Fibroblast of skin of scalp (primary cell): ENCODE measurements at regions not wholly inside any gene's neighbourhood (a gene's known extent, or its start where the extent isn't known, plus 50 kb on each side); places are given as distances from the start of the nearest gene placed in this dataset.
"Not testable (repeated sequence)": the region's sequence is repeated elsewhere in the genome, so short reads cannot be mapped to it uniquely, and the experiment has no call there.

ENCODE experiments used
- DNase-seq: peaks from one replicate; pipeline ENCODE4 v3.0.0-alpha.2; 2013

GRCh38 chr3:106360901-106361300 is 492.1 kb upstream of the CBLB start:
- DNase-seq = not testable (repeated sequence)

- no peak for DNase-seq
Observed at GRCh38 chr3:106364477-106364876, 495.7 kb upstream of the CBLB start.

DNA sequence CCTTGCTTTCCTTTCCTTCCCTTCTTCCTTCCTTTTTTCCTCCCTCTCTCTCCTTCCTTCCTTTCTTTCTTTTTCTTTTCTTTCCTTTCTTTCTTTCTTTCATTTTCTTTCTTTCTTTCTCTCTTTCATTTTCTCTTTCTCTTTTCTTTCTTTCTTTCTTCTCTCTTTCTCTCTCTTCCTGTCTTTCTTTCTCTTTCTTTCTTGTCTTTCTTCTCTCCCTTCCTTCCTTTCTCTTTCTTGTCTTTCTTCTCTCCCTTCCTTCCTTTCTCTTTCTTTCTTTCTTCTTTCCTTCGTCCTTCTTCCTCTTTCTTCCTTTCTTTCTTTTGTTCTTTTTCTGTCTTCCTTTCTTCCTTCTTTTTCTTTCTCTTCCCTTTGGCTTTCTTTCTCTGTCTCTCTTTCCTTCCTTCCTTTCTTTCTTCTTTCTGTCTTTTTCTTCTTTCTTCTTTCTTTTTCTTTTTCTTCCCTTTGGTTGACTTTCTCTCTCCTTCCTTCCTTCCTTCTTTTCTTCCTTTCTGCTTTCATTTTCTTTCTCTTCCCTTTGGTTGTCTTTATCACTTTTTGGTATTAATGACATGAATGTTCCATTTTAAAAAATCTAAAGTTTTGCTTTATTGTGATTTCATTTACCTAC is 496.4 kb upstream of the CBLB start:
- DNase-seq = no peak

DNA sequence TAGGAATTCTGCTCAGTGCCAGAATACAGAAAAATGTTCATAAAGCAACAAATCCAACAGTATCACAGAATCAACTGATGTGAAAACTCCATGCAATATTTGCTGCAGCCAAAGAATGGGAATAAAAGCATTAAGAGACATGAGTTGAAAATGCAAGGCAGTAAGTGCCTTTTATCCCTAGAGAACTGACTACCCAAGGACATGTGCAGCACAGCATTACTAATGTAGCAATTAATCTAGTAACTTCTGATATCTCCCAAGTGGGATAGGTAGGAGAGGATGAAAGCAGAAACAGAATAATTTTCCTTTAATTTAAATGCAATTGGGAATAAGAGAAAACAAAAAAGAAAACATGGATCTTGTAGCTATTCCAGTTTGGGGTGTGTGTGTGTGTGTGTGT is 497.5 kb upstream of the CBLB start:
- no peak for DNase-seq

DNA sequence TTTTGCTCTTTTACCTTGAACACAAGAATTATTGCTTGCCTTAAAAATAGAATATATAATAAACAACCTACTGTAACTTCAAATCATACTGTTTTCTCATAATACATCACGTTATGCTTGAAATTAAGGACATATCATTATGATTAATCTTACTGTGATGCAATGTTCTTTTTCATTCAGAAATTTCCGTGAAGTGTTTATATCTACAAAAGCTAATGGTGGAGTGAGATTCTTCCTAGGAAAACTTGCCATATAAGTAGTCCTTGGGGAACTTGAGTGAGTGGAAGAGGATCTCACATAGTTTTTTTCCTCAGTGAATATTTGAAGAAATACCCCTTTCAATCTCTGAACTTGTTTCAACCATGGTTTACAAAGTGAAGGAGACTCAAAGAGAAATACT is 498.7 kb upstream of the CBLB start:
- DNase-seq = no peak

DNA sequence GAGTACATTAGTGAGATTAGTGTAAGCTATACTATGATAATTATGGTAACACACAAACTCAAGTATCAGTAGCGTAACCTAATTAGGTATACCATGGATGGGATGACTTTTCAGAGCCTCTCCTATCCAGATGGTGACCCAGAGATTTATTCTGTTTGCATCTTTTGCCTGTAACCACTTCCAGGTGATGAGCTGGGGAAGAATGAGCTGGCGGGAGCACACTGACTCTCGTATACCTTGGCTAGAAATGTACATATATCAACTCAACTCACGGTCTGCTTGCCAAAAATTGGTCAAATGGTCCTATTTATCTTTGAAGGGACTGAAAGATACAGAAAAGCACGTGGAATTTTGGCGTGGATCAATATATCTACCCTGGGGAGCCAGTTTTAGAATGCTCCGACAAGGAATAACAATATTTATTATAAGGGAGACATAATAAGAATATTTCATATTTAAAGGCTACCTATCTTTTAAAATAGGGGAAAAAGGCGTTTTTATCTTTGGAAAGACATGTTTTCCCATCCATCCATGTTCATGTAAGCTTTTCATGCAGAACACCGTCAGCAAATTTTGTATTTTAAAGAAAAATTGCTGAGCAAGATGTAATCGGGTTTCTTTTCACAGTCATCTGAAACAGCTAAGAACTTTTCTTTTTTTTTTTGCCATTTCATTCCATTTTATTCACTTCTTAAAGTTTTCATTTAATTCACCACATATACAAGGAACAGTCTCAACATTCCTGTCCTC is 502.6 kb upstream of the CBLB start:
- no peak for DNase-seq

- no peak for DNase-seq
Observed at GRCh38 chr3:106371971-106372805, 503.4 kb upstream of the CBLB start.

- DNase-seq = no peak
Observed at GRCh38 chr3:106372806-106373190, 504.0 kb upstream of the CBLB start.

DNA sequence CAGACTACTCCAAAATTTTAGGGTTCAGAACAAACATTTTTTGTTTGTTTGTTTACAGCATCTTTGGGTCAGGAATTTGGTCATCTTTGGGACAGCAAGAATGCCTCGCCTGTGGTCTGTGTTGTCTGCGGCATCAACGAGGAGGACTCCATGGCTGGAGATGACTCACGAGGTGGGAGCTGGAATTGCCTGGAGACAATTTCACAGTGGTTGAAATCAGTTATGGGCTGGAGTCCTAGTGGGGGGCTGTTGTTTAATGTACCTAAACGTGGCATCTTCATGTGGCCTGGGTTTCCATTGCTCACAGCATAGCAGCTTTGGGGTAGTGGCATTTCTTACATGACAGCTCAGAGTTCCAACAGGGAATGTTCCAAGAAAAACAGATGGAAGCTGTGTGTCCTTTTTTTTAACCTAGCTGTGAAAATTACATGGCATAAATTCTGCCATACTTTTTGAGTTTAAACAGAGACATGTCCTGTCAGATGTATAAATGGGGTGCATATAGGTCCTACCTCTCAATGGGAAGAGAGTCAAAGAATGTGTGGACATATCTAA is 507.3 kb upstream of the CBLB start:
- DNase-seq = peak; percentile 40

- no peak for DNase-seq
Observed at GRCh38 chr3:106379251-106379750, 510.5 kb upstream of the CBLB start.

DNA sequence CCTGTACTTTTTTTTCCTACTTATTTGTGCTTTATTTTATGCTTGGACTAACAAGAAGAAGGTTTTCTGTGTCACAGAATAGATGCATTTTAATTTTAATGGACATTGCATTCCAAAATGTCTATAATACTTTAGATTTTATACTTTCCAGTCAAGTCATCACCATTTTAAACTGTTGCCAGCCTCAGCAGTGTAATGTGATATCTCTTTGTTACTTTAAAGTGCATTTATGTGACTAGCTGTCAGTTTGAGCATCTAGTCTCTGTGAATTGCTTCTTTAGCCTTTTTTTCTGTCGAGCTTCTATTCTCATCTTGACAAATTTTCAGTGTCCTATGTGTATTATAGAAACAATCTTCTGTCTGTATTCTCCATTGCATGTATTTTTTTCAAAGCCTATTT is 511.4 kb upstream of the CBLB start:
- DNase-seq = no peak

DNA sequence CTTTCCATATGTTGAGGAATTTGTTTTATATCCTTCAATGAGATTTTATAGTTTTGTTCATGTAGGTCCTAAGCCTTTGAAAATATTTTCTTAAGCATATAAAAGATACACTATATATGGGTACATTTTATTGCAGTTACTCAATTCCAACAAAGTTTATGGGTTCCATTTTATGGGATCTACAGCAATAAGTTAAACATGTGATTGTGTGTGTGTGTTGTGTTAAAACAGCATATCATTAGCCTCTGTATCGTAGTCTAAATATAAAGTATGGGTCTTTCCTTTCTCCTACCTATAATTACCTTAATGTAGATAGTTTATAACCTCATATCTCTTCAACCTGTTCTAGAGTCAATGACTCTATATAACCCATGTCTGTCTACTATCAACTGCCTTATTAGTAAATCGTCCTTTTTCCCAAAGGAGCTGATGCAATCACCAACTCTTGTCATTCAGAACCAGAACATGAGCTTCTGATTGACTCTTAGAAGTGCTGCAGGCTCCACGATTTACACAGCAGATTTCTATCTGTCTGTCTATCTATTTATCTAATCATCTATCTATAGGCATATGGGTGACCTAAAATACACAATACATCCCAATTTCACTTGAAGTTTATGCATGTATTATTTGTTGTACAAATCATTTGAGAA is 512.6 kb upstream of the CBLB start:
- no peak for DNase-seq

- no peak for DNase-seq
Observed at GRCh38 chr3:106381939-106382335, 513.1 kb upstream of the CBLB start.

DNA sequence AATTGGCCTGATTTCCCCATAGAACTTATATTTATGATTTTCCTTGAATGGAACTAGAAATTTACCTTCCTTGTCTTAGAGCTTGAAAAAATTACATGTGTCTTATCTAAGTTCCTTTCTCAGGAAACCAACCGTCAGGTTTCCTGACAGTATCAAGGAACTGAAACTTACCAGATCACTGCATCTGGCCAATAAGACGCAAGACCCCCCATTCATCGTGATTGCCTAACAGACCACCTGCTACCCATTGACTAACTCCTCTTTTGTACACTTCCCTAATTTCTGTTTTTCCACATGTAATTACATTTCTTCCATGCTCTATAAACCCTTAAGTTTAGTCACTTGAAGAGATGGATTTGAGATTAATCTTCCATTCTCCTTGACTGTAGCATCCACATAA is 517.2 kb upstream of the CBLB start:
- DNase-seq = no peak

DNA sequence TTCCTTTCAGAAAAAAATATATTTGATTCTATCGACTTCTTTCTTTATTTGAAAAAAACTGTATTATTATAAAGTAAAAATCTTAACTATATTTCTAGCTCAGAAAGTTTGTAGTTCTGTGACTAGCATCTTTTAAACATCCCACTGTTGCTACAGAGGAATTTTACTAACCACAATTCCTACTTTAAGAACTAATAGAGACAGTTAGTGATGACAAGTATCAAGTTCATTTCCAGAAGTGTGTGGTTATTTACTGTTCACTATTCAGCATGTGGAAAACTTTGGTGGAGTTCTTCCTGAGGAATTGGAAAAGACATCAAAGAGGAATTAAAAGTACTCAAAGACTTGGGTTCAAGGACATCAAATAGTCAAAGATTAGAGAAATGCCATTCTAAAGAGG is 524.1 kb upstream of the CBLB start:
- DNase-seq = peak; percentile 62

DNA sequence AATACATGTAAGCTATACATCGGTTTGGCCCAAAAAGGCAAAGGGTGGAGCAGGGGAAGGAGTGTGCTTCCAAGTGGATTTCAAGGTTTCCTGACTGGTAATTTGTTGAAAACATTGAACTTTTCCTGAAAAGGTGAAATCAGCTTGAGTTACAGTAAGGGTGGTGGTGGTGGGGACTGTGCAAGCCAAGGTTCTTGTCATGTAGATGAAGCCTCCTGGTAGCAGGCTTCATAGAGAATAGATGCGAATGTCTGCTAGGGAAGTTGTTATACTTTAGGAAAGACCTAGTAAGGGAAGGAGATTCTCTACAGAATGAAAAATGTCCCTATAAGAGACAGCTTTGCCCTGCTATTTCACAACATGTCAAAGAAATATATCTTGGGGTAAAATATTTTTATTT is 528.2 kb upstream of the CBLB start:
- no peak for DNase-seq

DNA sequence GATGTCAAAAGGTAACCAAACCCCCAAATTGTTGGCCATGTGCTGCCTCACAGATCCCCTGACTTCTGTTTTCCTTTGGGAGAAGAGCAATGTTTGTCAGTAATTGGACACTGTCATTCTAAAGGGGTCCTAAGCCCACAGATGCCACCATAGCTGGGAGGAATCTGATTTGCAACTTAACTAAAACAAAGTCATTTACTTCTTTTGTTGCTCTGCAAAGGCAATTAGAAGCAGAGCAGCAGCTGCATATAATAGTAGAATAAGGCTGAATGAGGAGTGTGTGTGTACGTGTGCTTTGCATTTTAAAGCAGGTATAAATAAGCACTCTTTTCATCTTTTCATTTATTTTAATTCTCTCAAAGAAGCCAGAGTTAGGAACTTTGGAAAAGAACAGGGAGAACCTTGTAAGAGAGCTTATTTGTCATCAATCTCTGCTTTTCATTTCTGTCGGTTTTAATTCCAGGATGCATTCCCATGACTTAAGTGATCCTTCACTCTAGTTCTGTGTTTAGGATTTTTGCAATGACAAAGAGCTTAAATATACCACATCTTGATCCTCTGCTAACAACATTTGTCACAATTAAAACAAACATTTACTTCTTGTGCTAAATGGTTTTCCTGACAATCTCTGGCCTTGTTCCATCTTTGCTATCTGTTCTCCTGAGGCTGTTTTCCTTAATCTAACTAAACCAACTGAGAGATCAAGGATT is 530.2 kb upstream of the CBLB start:
- peak; percentile 48 for DNase-seq

DNA sequence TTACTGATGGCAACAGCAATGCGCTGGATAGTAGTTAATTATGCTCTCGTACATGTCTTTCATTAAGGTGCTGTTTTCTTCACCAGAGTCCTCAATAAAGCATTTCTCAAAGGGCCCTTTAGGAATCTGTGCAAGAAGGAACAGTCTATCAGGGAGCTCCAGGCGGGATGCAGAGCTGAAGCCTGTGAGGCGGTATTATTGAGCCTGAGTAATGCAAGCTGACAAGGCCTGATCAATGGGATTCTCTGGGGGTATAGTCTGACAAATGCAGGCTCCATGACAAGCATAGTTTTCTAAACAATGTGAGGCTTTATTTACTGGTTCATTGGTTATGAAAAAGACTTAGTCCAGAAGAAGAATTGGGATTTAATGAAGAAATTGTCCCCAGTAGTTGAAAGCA is 530.9 kb upstream of the CBLB start:
- DNase-seq = no peak

GRCh38 chr3:106401666-106402490 is 533.1 kb upstream of the CBLB start:
- DNase-seq = peak; percentile 52

DNA sequence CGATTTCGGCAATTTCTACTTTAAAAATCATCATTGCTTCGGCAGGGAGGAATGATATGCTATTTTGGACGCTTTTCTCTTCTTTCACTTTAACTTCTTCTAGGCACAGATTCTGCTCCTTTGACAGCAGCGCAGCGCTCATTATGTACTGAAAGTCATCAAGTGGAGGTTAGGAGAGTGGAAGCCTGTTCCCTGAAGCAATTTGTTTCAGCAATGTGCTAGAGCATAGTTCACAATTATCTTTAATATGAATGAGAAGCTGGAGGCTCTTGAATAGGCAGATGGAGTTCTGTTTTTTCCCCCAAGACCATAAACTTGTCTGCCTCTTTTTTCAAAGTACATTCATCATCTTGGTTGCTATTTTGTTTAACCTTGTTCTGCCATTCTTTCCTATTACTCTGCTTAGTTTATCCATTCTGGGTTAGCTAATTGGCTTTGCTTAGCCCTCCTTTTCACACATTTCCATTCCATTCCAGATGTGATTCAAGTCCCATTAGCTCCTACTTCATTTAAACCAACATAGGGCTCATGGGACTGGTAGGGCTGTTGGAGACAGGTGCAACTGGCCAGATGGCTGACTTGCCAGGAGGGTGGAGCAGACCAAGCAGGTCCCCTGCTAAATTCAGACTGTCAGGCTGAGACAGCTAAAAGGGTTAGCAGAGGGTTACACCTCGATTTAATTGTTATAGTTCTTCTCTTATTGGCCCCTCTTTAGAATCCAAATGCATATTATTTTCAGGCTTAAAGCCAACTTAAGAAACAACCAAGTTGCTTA is 534.7 kb upstream of the CBLB start:
- DNase-seq = no peak
